KMS-11 (cell line): ENCODE measurements at regions not wholly inside any gene's neighbourhood (a gene's known extent, or its start where the extent isn't known, plus 50 kb on each side); places are given as distances from the start of the nearest gene placed in this dataset.
"Not testable (repeated sequence)": the region's sequence is repeated elsewhere in the genome, so short reads cannot be mapped to it uniquely, and the experiment has no call there.

Source experiments
- H2AFZ ChIP-seq: fragments of 200-600 bp; sonication (generic); 2 replicates; pipeline ENCODE4 v1.6.1; 2016; ENCODE audit warnings: antibody characterized with exemption, mixed run types, low read depth
- H3K27ac ChIP-seq: fragments of 200-600 bp; sonication (generic); 2 replicates; pipeline ENCODE4 v1.6.1; 2016; ENCODE audit warnings: mild to moderate bottlenecking, mixed run types
- H3K27me3 ChIP-seq: fragments of 200-600 bp; sonication (generic); 2 replicates; pipeline ENCODE4 v1.6.1; 2017; ENCODE audit warnings: mild to moderate bottlenecking, low read depth, mixed run types, moderate library complexity; ENCODE audit not compliant: insufficient read depth
- H3K36me3 ChIP-seq: fragments of 200-600 bp; sonication (generic); 2 replicates; pipeline ENCODE4 v1.6.1; 2017; ENCODE audit warnings: mild to moderate bottlenecking, mixed run types; ENCODE audit not compliant: insufficient read depth
- H3K4me1 ChIP-seq: fragments of 200-600 bp; sonication (generic); 2 replicates; pipeline ENCODE4 v1.6.1; 2016; ENCODE audit warnings: mild to moderate bottlenecking, low read depth, mixed run types; ENCODE audit not compliant: poor library complexity, severe bottlenecking
- H3K4me2 ChIP-seq: fragments of 200-600 bp; sonication (generic); 2 replicates; pipeline ENCODE4 v1.7.0; 2016; ENCODE audit warnings: mild to moderate bottlenecking, mixed run types
- H3K4me3 ChIP-seq: fragments of 200-600 bp; sonication (generic); IDR thresholded peaks from 2 replicates; pipeline ENCODE4 v1.6.1; 2017; ENCODE audit warnings: low read depth, low read length, mixed read lengths; ENCODE audit not compliant: insufficient read depth
- H3K79me2 ChIP-seq: fragments of 200-600 bp; sonication (generic); 2 replicates; pipeline ENCODE4 v1.6.1; 2016; ENCODE audit warnings: low read depth, mixed run types; ENCODE audit not compliant: insufficient read depth
- H3K9ac ChIP-seq: fragments of 200-600 bp; sonication (generic); 2 replicates; pipeline ENCODE4 v1.6.1; 2016; ENCODE audit warnings: mild to moderate bottlenecking, mixed run types
- H4K20me1 ChIP-seq: fragments of 200-600 bp; sonication (generic); 2 replicates; pipeline ENCODE4 v1.6.1; 2016; ENCODE audit warnings: mild to moderate bottlenecking, mixed run types; ENCODE audit not compliant: insufficient read depth
- TF ChIP-seq, protein P1 (sequence below): fragments of 200-600 bp; sonication (generic); conservative IDR thresholded peaks from 2 replicates; pipeline ENCODE4 v1.6.1; 2017; ENCODE audit warnings: low read depth, mild to moderate bottlenecking, antibody characterized with exemption, low read length, moderate library complexity, mixed read lengths

GRCh38 chr5:1636981-1637638 is 113.3 kb upstream of the LPCAT1 start:
- TF ChIP-seq, protein P1, sequence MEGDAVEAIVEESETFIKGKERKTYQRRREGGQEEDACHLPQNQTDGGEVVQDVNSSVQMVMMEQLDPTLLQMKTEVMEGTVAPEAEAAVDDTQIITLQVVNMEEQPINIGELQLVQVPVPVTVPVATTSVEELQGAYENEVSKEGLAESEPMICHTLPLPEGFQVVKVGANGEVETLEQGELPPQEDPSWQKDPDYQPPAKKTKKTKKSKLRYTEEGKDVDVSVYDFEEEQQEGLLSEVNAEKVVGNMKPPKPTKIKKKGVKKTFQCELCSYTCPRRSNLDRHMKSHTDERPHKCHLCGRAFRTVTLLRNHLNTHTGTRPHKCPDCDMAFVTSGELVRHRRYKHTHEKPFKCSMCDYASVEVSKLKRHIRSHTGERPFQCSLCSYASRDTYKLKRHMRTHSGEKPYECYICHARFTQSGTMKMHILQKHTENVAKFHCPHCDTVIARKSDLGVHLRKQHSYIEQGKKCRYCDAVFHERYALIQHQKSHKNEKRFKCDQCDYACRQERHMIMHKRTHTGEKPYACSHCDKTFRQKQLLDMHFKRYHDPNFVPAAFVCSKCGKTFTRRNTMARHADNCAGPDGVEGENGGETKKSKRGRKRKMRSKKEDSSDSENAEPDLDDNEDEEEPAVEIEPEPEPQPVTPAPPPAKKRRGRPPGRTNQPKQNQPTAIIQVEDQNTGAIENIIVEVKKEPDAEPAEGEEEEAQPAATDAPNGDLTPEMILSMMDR: no peak
- Histone ChIP-seq H2AFZ (no peak overlapping the region), H3K36me3 (no peaks in the 10 kb centered on the region), H3K4me1 (peaks cover 10% of the 10 kb centered on the region), H3K9ac (no peak overlapping the region), H3K4me2 (no peak overlapping the region), H3K27ac (no peak overlapping the region), H4K20me1 (no peaks in the 10 kb centered on the region), H3K4me3 (no peak overlapping the region), H3K27me3 (no peaks in the 10 kb centered on the region), H3K79me2 (no peaks in the 10 kb centered on the region)

GRCh38 chr5:1636208-1636770 is 112.5 kb upstream of the LPCAT1 start:
- H3K4me1 ChIP-seq, H2AFZ ChIP-seq, H3K4me3 ChIP-seq, H3K27me3 ChIP-seq, H3K27ac ChIP-seq, H3K79me2 ChIP-seq, H4K20me1 ChIP-seq, H3K4me2 ChIP-seq, H3K9ac ChIP-seq, H3K36me3 ChIP-seq: not testable (repeated sequence)

GRCh38 chr5:1635477-1635876 is 111.7 kb upstream of the LPCAT1 start:
- H3K9ac ChIP-seq, H3K4me3 ChIP-seq, H3K79me2 ChIP-seq, H3K4me2 ChIP-seq, H3K27me3 ChIP-seq, H3K4me1 ChIP-seq, H3K36me3 ChIP-seq, H4K20me1 ChIP-seq, H3K27ac ChIP-seq, H2AFZ ChIP-seq: not testable (repeated sequence)

DNA sequence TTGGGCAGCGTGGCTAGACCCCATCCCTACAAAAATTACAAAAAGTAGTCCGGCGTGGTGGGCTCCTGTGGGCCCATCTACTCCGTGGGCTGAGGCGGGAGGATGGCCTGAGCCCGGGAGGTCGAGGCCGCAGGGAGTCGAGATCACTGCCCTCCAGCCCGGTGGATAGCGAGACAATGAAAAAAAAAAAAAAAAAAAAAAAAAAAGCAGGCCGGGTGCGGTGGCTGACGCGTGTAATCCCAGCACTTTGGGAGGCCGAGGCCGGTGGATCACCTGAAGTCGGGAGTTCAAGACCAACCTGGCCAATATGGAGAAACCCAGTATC is 110.5 kb upstream of the LPCAT1 start:
- no peak overlapping the region for H3K4me3 ChIP-seq
- H3K36me3 ChIP-seq: no peaks in the 10 kb centered on the region
- no peaks in the 10 kb centered on the region for H4K20me1 ChIP-seq
- no peaks in the 10 kb centered on the region for H3K79me2 ChIP-seq
- TF ChIP-seq, protein P1: no peak
- peak overlapping the region; percentile 47 for H3K4me2 ChIP-seq
- no peak overlapping the region for H3K27ac ChIP-seq
- H3K9ac ChIP-seq: peak overlapping the region; percentile 69; the same call in 1 of the 2 replicates
- H3K27me3 ChIP-seq: no peaks in the 10 kb centered on the region
- H2AFZ ChIP-seq: peak overlapping the region; percentile 87
- no peaks in the 10 kb centered on the region for H3K4me1 ChIP-seq

GRCh38 chr5:1633605-1634336 is 110.0 kb upstream of the LPCAT1 start:
- Histone ChIP-seq H3K27ac (no peak overlapping the region), H3K79me2 (no peaks in the 10 kb centered on the region), H3K9ac (peak overlapping the region; percentile 69), H3K27me3 (no peaks in the 10 kb centered on the region), H2AFZ (peak overlapping the region; percentile 87), H3K4me1 (no peaks in the 10 kb centered on the region), H4K20me1 (no peaks in the 10 kb centered on the region), H3K36me3 (no peaks in the 10 kb centered on the region), H3K4me2 (peak overlapping the region; percentile 47), H3K4me3 (no peak overlapping the region)
- TF ChIP-seq, protein P1: no peak

DNA sequence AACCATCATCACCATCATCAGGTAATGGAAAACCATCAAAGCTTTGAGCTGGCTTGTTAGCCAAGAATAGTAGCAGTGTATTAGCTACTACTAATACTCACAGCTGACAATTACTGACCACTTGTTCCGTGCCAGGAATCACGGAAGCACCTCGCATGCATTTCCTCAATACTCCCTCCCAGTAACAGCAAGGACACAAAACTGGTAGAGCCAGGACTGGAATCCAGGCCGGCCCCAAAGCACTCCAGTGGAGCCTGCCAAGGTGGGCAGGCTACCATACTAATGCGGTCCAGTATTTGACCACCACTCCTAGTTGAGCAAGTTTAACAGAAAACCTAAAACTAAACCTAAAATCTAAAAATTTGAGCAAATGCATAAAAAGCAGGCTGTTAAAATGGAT is 107.2 kb upstream of the LPCAT1 start:
- not testable (repeated sequence) for H3K79me2 ChIP-seq, H3K4me3 ChIP-seq

DNA sequence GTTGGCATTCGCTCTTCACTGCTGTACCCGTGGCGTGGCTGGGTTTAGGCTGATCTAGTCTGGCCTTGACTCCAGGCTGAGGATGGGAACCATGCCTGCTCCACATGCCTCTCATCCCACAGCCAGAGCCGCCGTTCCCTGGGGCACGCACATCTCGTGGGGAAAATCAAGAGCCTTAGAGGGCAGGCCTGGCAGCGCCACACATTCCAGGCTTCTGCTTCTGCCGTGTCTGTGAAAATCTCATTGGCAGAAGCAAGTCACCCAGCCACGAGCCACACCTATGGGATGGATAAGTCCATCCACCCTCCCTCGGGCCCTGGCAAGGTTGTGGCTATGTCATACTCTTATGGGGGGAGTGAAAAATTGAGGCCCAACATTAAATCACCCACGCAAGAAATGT is 102.6 kb upstream of the LPCAT1 start:
- not testable (repeated sequence) for H4K20me1 ChIP-seq, H3K4me2 ChIP-seq, H3K4me1 ChIP-seq, H3K36me3 ChIP-seq, H3K79me2 ChIP-seq, H2AFZ ChIP-seq, H3K4me3 ChIP-seq, H3K27me3 ChIP-seq, H3K9ac ChIP-seq, H3K27ac ChIP-seq

More for the DNA sequence above, 107.2 kb upstream of the LPCAT1 start:
- not testable (repeated sequence) for H3K27me3 ChIP-seq, H3K4me1 ChIP-seq, H4K20me1 ChIP-seq, H3K4me2 ChIP-seq, H3K9ac ChIP-seq, H3K27ac ChIP-seq, H3K36me3 ChIP-seq, H2AFZ ChIP-seq

GRCh38 chr5:1619531-1619930 is 95.8 kb upstream of the LPCAT1 start:
- H3K27me3 ChIP-seq, H3K79me2 ChIP-seq, H3K4me1 ChIP-seq, H3K4me3 ChIP-seq, H3K9ac ChIP-seq, H3K27ac ChIP-seq, H3K36me3 ChIP-seq, H2AFZ ChIP-seq, H3K4me2 ChIP-seq, H4K20me1 ChIP-seq: not testable (repeated sequence)
